GM12892 (cell line): ENCODE measurements at regions not wholly inside any gene's neighbourhood (a gene's known extent, or its start where the extent isn't known, plus 50 kb on each side); places are given as distances from the start of the nearest gene placed in this dataset.

Experiments
- POLR2A ChIP-seq: IDR thresholded peaks from 2 replicates; pipeline ENCODE4 v1.6.1; 2011; ENCODE audit warnings: low read depth, low read length, control low read depth
- POLR2AphosphoS5 ChIP-seq: IDR thresholded peaks from 2 replicates; pipeline ENCODE4 v1.6.1; 2011; ENCODE audit warnings: low read depth, low read length, control low read depth

DNA sequence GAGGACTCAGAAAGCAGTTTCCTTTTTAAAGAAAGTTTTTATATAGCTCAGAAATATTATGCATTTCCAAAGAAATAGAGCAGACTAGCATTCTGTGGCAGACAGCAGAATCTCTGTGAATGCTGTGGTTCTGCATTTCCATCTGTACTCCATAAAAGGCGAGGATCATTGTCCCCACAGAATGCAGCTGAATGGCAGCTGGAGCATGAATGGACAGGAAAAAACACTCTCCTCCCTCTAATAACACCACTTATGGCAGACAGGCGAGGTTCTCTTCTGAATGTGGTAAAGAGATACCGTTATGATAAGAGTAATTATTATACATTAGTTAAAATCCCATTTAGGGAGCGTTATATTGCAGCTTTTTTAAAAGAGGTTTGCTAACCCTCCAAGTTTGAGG lies 81.4 kb upstream of the WLS start:
- TF ChIP-seq POLR2A, result no peak
- no peak for TF ChIP-seq POLR2AphosphoS5
